ENCODE measurements at regions not wholly inside any gene's neighbourhood (a gene's known extent, or its start where the extent isn't known, plus 50 kb on each side); places are given as distances from the start of the nearest gene placed in this dataset.

GRCh38 chr21:15164678-15165303, 100.0 kb upstream of the NRIP1 start:
- TF ChIP-seq ZNF70 (CRISPR knock-in tag; IDR thresholded peaks at IDR 0.05), result no peak
- no peak for TF ChIP-seq ISL1 (CRISPR knock-in tag; IDR thresholded peaks at IDR 0.05)

All from SK-N-SH treated with all-trans-retinoic acid at 6 μM for 48 hours (cell line).